Neuronal stem cell (in vitro differentiated cells): ENCODE measurements at regions not wholly inside any gene's neighbourhood (a gene's known extent, or its start where the extent isn't known, plus 50 kb on each side); places are given as distances from the start of the nearest gene placed in this dataset.

Source experiments
- DNase-seq: peaks from one replicate; pipeline ENCODE4 v3.0.0-alpha.2; 2013; ENCODE audit warnings: low spot score
- H2AFZ ChIP-seq: one replicate; pipeline ENCODE4 v1.6.1; 2013; ENCODE audit warnings: mild to moderate bottlenecking, low read length, inconsistent platforms
- H2AK5ac ChIP-seq: 2 replicates; pipeline ENCODE4 v1.6.1; 2013; ENCODE audit warnings: low read depth, mild to moderate bottlenecking, inconsistent platforms, low read length, moderate library complexity, mixed read lengths
- H2BK120ac ChIP-seq: 2 replicates; pipeline ENCODE4 v1.6.1; 2013; ENCODE audit warnings: low read depth, mild to moderate bottlenecking, inconsistent platforms, low read length, moderate library complexity, mixed read lengths
- H2BK12ac ChIP-seq: one replicate; pipeline ENCODE4 v1.6.1; 2013; ENCODE audit warnings: low read length, inconsistent platforms
- H2BK15ac ChIP-seq: 2 replicates; pipeline ENCODE4 v1.6.1; 2013; ENCODE audit warnings: mild to moderate bottlenecking, low read length, inconsistent platforms, mixed read lengths
- H2BK5ac ChIP-seq: one replicate; pipeline ENCODE4 v1.6.1; 2013; ENCODE audit warnings: inconsistent platforms, mild to moderate bottlenecking, low read length, moderate library complexity
- H3K14ac ChIP-seq: one replicate; pipeline ENCODE4 v1.6.1; 2013; ENCODE audit warnings: low read length, inconsistent platforms
- H3K18ac ChIP-seq: 2 replicates; pipeline ENCODE4 v1.6.1; 2013; ENCODE audit warnings: low read length, inconsistent platforms
- H3K23ac ChIP-seq: 2 replicates; pipeline ENCODE4 v1.6.1; 2013; ENCODE audit warnings: low read depth, mild to moderate bottlenecking, mixed read lengths, low read length, inconsistent platforms; ENCODE audit not compliant: poor library complexity
- H3K27ac ChIP-seq: replicated peaks from 3 replicates; pipeline ENCODE4 v1.5.1; 2013; ENCODE audit warnings: low read length, inconsistent platforms
- H3K27me3 ChIP-seq, 3 experiments: 2 replicates each; pipeline ENCODE4 v1.6.1; 2013; ENCODE audit warnings: low read length in 3 of 3, mild to moderate bottlenecking in 2 of 3, inconsistent platforms in 1 of 3, low read depth in 1 of 3, mixed read lengths in 1 of 3, moderate library complexity in 1 of 3; ENCODE audit not compliant: control insufficient read depth in 3 of 3, insufficient read depth in 3 of 3
- H3K36me3 ChIP-seq, 2 donors: replicated peaks in 1 of 2; 2 replicates each; pipeline ENCODE4 v1.6.1; 2013; ENCODE audit warnings: low read length in 2 of 2; ENCODE audit not compliant: control insufficient read depth in 2 of 2, insufficient read depth in 2 of 2
- H3K4ac ChIP-seq: 2 replicates; pipeline ENCODE4 v1.6.1; 2013; ENCODE audit warnings: inconsistent platforms, mild to moderate bottlenecking, low read length, moderate library complexity
- H3K4me1 ChIP-seq, 2 donors: 1 replicate in 1 of 2; 2 replicates in 1 of 2; pipeline ENCODE4 v1.6.1; 2013; ENCODE audit warnings: low read length in 2 of 2, low read depth in 1 of 2; ENCODE audit not compliant: control insufficient read depth in 2 of 2, insufficient read depth in 1 of 2
- H3K4me2 ChIP-seq: one replicate; pipeline ENCODE4 v1.6.1; 2013; ENCODE audit warnings: mild to moderate bottlenecking, low read length, inconsistent platforms; ENCODE audit not compliant: insufficient read depth, poor library complexity, severe bottlenecking
- H3K4me3 ChIP-seq, 2 donors: 2 replicates each; pipeline ENCODE4 v1.5.1; 2013; ENCODE audit warnings: low read length in 2 of 2, mild to moderate bottlenecking in 2 of 2, inconsistent platforms in 1 of 2, moderate library complexity in 1 of 2
- H3K79me1 ChIP-seq: one replicate; pipeline ENCODE4 v1.6.1; 2013; ENCODE audit warnings: low read depth, mild to moderate bottlenecking, inconsistent platforms, low read length, moderate library complexity
- H3K9ac ChIP-seq: one replicate; pipeline ENCODE4 v1.6.1; 2013; ENCODE audit warnings: mild to moderate bottlenecking, low read depth, low read length, inconsistent platforms; ENCODE audit not compliant: poor library complexity
- H3K9me3 ChIP-seq, 2 donors: replicated peaks in 1 of 2; 2 replicates each; pipeline versions ENCODE3 to v1.6.1; 2013; ENCODE audit warnings: low read length in 2 of 2, mild to moderate bottlenecking in 2 of 2, inconsistent platforms in 1 of 2, low read depth in 1 of 2, mixed read lengths in 1 of 2, moderate library complexity in 1 of 2; ENCODE audit not compliant: control insufficient read depth in 2 of 2, insufficient read depth in 1 of 2
- H4K8ac ChIP-seq: one replicate; pipeline ENCODE4 v1.6.1; 2013; ENCODE audit warnings: low read depth, mild to moderate bottlenecking, inconsistent platforms, low read length, moderate library complexity
- H4K91ac ChIP-seq: one replicate; pipeline ENCODE4 v1.6.1; 2013; ENCODE audit warnings: low read length, low read depth, mild to moderate bottlenecking, inconsistent platforms; ENCODE audit not compliant: poor library complexity
- WGBS, 2 donors: extraction: QIAGEN DNeasy Blood & Tissue Kit; methylation state at CpG; one replicate each; pipeline ENCODE4 v1.1.7; 2013; ENCODE audit warnings: missing lambda C conversion rate in 2 of 2, mixed read lengths in 1 of 2; ENCODE audit not compliant: insufficient read length in 2 of 2, insufficient replicate concordance in 1 of 2; ENCODE audit errors: extremely low coverage in 2 of 2; 5-methylcytosine and 5-hydroxymethylcytosine counted together

- Histone ChIP-seq H3K27ac (no peak overlapping the region), H3K14ac (no peak overlapping the region), H4K8ac (no peak overlapping the region), H3K23ac (no peak overlapping the region), H2BK5ac (no peak overlapping the region), H3K27me3 (no peaks in the 10 kb centered on the region), H2BK12ac (no peak overlapping the region), H4K91ac (no peak overlapping the region), H3K79me1 (no peaks in the 10 kb centered on the region), H3K4me1 (no peaks in the 10 kb centered on the region), H2BK120ac (no peak overlapping the region), H3K9ac (no peak overlapping the region), H3K4ac (no peak overlapping the region), H2AFZ (no peak overlapping the region), H3K9me3 (no peaks in the 10 kb centered on the region), H3K4me2 (no peak overlapping the region), H3K4me3 (no peak overlapping the region), H3K36me3 (no peaks in the 10 kb centered on the region), H3K18ac (no peak overlapping the region), H2AK5ac (no peak overlapping the region), H2BK15ac (no peak overlapping the region)
- no peak for DNase-seq
- WGBS, 2 donors = no CpG with 5 or more reads among the region's 2 CpGs
Measured at GRCh38 chr6:140932909-140933308, 1199.8 kb upstream of the GJE1 start.

GRCh38 chr6:140931581-140931980 is 1201.1 kb upstream of the GJE1 start:
- no peak overlapping the region for H3K14ac ChIP-seq
- H2AFZ ChIP-seq = no peak overlapping the region
- no CpG with 5 or more reads among the region's 1 CpG for WGBS, 2 donors

GRCh38 chr6:140929121-140929520 is 1203.6 kb upstream of the GJE1 start:
- Histone ChIP-seq H2BK15ac (no peak overlapping the region), H3K4me3 (no peak overlapping the region), H3K4me1 (no peaks in the 10 kb centered on the region), H2AFZ (no peak overlapping the region), H3K4ac (no peak overlapping the region), H4K8ac (no peak overlapping the region), H3K27ac (no peak overlapping the region), H3K9ac (no peak overlapping the region), H3K9me3 (no peaks in the 10 kb centered on the region), H2BK5ac (no peak overlapping the region), H2BK12ac (no peak overlapping the region), H3K18ac (no peak overlapping the region), H3K36me3 (no peaks in the 10 kb centered on the region), H3K79me1 (no peaks in the 10 kb centered on the region), H2AK5ac (no peak overlapping the region), H3K27me3 (no peaks in the 10 kb centered on the region), H3K23ac (no peak overlapping the region), H4K91ac (no peak overlapping the region), H3K4me2 (no peak overlapping the region), H3K14ac (no peak overlapping the region), H2BK120ac (no peak overlapping the region)
- DNase-seq = no peak

More at GRCh38 chr6:140931581-140931980, 1201.1 kb upstream of the GJE1 start:
- no peak overlapping the region for H3K4me2 ChIP-seq
- no peaks in the 10 kb centered on the region for H3K4me1 ChIP-seq
- H3K4me3 ChIP-seq = no peak overlapping the region
- H2BK15ac ChIP-seq = no peak overlapping the region
- no peak overlapping the region for H3K18ac ChIP-seq
- H3K23ac ChIP-seq = no peak overlapping the region
- H3K27me3 ChIP-seq = no peaks in the 10 kb centered on the region
- no peaks in the 10 kb centered on the region for H3K36me3 ChIP-seq
- no peak overlapping the region for H3K9ac ChIP-seq
- H3K79me1 ChIP-seq = no peaks in the 10 kb centered on the region
- no peak overlapping the region for H3K4ac ChIP-seq
- H4K8ac ChIP-seq = no peak overlapping the region
- H3K27ac ChIP-seq = no peak overlapping the region
- no peak for DNase-seq
- H4K91ac ChIP-seq = no peak overlapping the region
- no peak overlapping the region for H2BK12ac ChIP-seq
- H3K9me3 ChIP-seq = no peaks in the 10 kb centered on the region
- H2BK120ac ChIP-seq = no peak overlapping the region
- no peak overlapping the region for H2AK5ac ChIP-seq
- no peak overlapping the region for H2BK5ac ChIP-seq

- no peak overlapping the region for H3K18ac ChIP-seq
Measured at GRCh38 chr6:140923048-140923447, 1209.7 kb upstream of the GJE1 start.

More at GRCh38 chr6:140923048-140923447, 1209.7 kb upstream of the GJE1 start:
- no peak overlapping the region for H2AK5ac ChIP-seq
- no peaks in the 10 kb centered on the region for H3K4me1 ChIP-seq
- H3K27me3 ChIP-seq = no peaks in the 10 kb centered on the region
- no peak overlapping the region for H2BK15ac ChIP-seq
- H3K36me3 ChIP-seq = no peaks in the 10 kb centered on the region
- no peak overlapping the region for H3K27ac ChIP-seq
- DNase-seq = no peak
- H3K14ac ChIP-seq = no peak overlapping the region
- H3K4ac ChIP-seq = no peak overlapping the region
- no peak overlapping the region for H3K4me3 ChIP-seq
- no peak overlapping the region for H2BK5ac ChIP-seq
- no CpG with 5 or more reads among the region's 1 CpG for WGBS, 2 donors
- no peak overlapping the region for H4K8ac ChIP-seq
- no peak overlapping the region for H2BK12ac ChIP-seq
- no peak overlapping the region for H2AFZ ChIP-seq
- no peak overlapping the region for H2BK120ac ChIP-seq
- H3K9ac ChIP-seq = no peak overlapping the region
- H3K4me2 ChIP-seq = no peak overlapping the region
- H4K91ac ChIP-seq = no peak overlapping the region
- H3K23ac ChIP-seq = no peak overlapping the region
- H3K79me1 ChIP-seq = no peaks in the 10 kb centered on the region
- H3K9me3 ChIP-seq = no peaks in the 10 kb centered on the region
